ENCODE measurements at regions not wholly inside any gene's neighbourhood (a gene's known extent, or its start where the extent isn't known, plus 50 kb on each side); places are given as distances from the start of the nearest gene placed in this dataset.

- no peak overlapping the region for H3K27ac Mint-ChIP-seq
- H3K27me3 Mint-ChIP-seq: no peaks in the 10 kb centered on the region
- H3K4me3 Mint-ChIP-seq: no peak overlapping the region
- H3K9me3 Mint-ChIP-seq: peaks cover 9% of the 10 kb centered on the region
- H3K4me1 Mint-ChIP-seq: no peaks in the 10 kb centered on the region
- H3K36me3 Mint-ChIP-seq (ENCODE audit: low read depth): no peaks in the 10 kb centered on the region
- ATAC-seq (replicated peaks): no peak
These were observed 834.9 kb upstream of the ZNF608 start for GRCh38 chr5:125581311-125581710.

- Mint-ChIP-seq H3K4me1 (no peaks in the 10 kb centered on the region), H3K9me3 (peaks cover 3% of the 10 kb centered on the region), H3K27ac (no peak overlapping the region), H3K27me3 (no peaks in the 10 kb centered on the region), H3K4me3 (no peak overlapping the region), H3K36me3 (ENCODE audit: low read depth) (no peaks in the 10 kb centered on the region)
- no peak for ATAC-seq (replicated peaks)
These were observed 835.9 kb upstream of the ZNF608 start for GRCh38 chr5:125582352-125582751.

- ATAC-seq (replicated peaks): no peak
- H3K27ac Mint-ChIP-seq: no peak overlapping the region
- H3K9me3 Mint-ChIP-seq: peaks cover 3% of the 10 kb centered on the region
- H3K4me1 Mint-ChIP-seq: no peaks in the 10 kb centered on the region
- H3K27me3 Mint-ChIP-seq: no peaks in the 10 kb centered on the region
- H3K36me3 Mint-ChIP-seq (ENCODE audit: low read depth): no peaks in the 10 kb centered on the region
- no peak overlapping the region for H3K4me3 Mint-ChIP-seq
These were observed 837.1 kb upstream of the ZNF608 start for GRCh38 chr5:125583321-125584139.

- no peak overlapping the region for H3K27ac Mint-ChIP-seq
- no peaks in the 10 kb centered on the region for H3K36me3 Mint-ChIP-seq (ENCODE audit: low read depth)
- no peak for ATAC-seq (replicated peaks)
- no peak overlapping the region for H3K4me3 Mint-ChIP-seq
- H3K9me3 Mint-ChIP-seq: peaks cover 3% of the 10 kb centered on the region
- no peaks in the 10 kb centered on the region for H3K4me1 Mint-ChIP-seq
- no peaks in the 10 kb centered on the region for H3K27me3 Mint-ChIP-seq
These were observed 837.7 kb upstream of the ZNF608 start for GRCh38 chr5:125584140-125584520.

- no peak for ATAC-seq (replicated peaks)
- Mint-ChIP-seq H3K9me3 (peaks cover 11% of the 10 kb centered on the region), H3K27me3 (no peaks in the 10 kb centered on the region), H3K4me1 (no peaks in the 10 kb centered on the region), H3K36me3 (ENCODE audit: low read depth) (no peaks in the 10 kb centered on the region), H3K4me3 (no peak overlapping the region), H3K27ac (no peak overlapping the region)
These were observed 835.6 kb upstream of the GRAMD2B start for GRCh38 chr5:125587631-125588030.

- Mint-ChIP-seq H3K27me3 (no peaks in the 10 kb centered on the region), H3K4me3 (no peak overlapping the region), H3K4me1 (no peaks in the 10 kb centered on the region), H3K36me3 (ENCODE audit: low read depth) (no peaks in the 10 kb centered on the region), H3K9me3 (peaks cover 13% of the 10 kb centered on the region), H3K27ac (no peak overlapping the region)
- no peak for ATAC-seq (replicated peaks)
These were observed 830.4 kb upstream of the GRAMD2B start for GRCh38 chr5:125592856-125593255.

GRCh38 chr5:125595095-125595494 is 828.1 kb upstream of the GRAMD2B start:
- no peak for ATAC-seq (replicated peaks)
- H3K36me3 Mint-ChIP-seq (ENCODE audit: low read depth): no peaks in the 10 kb centered on the region
- H3K27ac Mint-ChIP-seq: no peak overlapping the region
- no peaks in the 10 kb centered on the region for H3K4me1 Mint-ChIP-seq
- H3K27me3 Mint-ChIP-seq: no peaks in the 10 kb centered on the region
- H3K4me3 Mint-ChIP-seq: no peak overlapping the region
- H3K9me3 Mint-ChIP-seq: peaks cover 13% of the 10 kb centered on the region

- no peak overlapping the region for H3K27ac Mint-ChIP-seq
- no peaks in the 10 kb centered on the region for H3K4me1 Mint-ChIP-seq
- no peaks in the 10 kb centered on the region for H3K36me3 Mint-ChIP-seq (ENCODE audit: low read depth)
- no peak for ATAC-seq (replicated peaks)
- H3K9me3 Mint-ChIP-seq: peaks cover 8% of the 10 kb centered on the region
- H3K4me3 Mint-ChIP-seq: no peak overlapping the region
- no peaks in the 10 kb centered on the region for H3K27me3 Mint-ChIP-seq
These were observed 827.4 kb upstream of the GRAMD2B start for GRCh38 chr5:125595845-125596244.

GRCh38 chr5:125597338-125597737 is 825.9 kb upstream of the GRAMD2B start:
- no peaks in the 10 kb centered on the region for H3K36me3 Mint-ChIP-seq (ENCODE audit: low read depth)
- no peak for ATAC-seq (replicated peaks)
- H3K4me1 Mint-ChIP-seq: no peaks in the 10 kb centered on the region
- H3K27me3 Mint-ChIP-seq: no peaks in the 10 kb centered on the region
- no peak overlapping the region for H3K27ac Mint-ChIP-seq
- no peak overlapping the region for H3K4me3 Mint-ChIP-seq
- H3K9me3 Mint-ChIP-seq: peaks cover 6% of the 10 kb centered on the region

GRCh38 chr5:125600559-125600958 is 822.6 kb upstream of the GRAMD2B start:
- no peak for ATAC-seq (replicated peaks)
- H3K4me1 Mint-ChIP-seq: no peaks in the 10 kb centered on the region
- no peak overlapping the region for H3K4me3 Mint-ChIP-seq
- H3K36me3 Mint-ChIP-seq (ENCODE audit: low read depth): no peaks in the 10 kb centered on the region
- H3K27ac Mint-ChIP-seq: no peak overlapping the region
- no peaks in the 10 kb centered on the region for H3K9me3 Mint-ChIP-seq
- no peaks in the 10 kb centered on the region for H3K27me3 Mint-ChIP-seq

- no peak for ATAC-seq (replicated peaks)
- Mint-ChIP-seq H3K36me3 (ENCODE audit: low read depth) (no peaks in the 10 kb centered on the region), H3K27ac (no peak overlapping the region), H3K4me3 (no peak overlapping the region), H3K27me3 (no peaks in the 10 kb centered on the region), H3K9me3 (peaks cover 3% of the 10 kb centered on the region), H3K4me1 (no peaks in the 10 kb centered on the region)
These were observed 821.0 kb upstream of the GRAMD2B start for GRCh38 chr5:125602184-125602583.

GRCh38 chr5:125603321-125603720 is 819.9 kb upstream of the GRAMD2B start:
- ATAC-seq (replicated peaks): no peak
- H3K36me3 Mint-ChIP-seq (ENCODE audit: low read depth): no peaks in the 10 kb centered on the region
- no peaks in the 10 kb centered on the region for H3K4me1 Mint-ChIP-seq
- peaks cover 3% of the 10 kb centered on the region for H3K9me3 Mint-ChIP-seq
- H3K4me3 Mint-ChIP-seq: no peak overlapping the region
- no peaks in the 10 kb centered on the region for H3K27me3 Mint-ChIP-seq
- H3K27ac Mint-ChIP-seq: no peak overlapping the region

- no peaks in the 10 kb centered on the region for H3K27me3 Mint-ChIP-seq
These were observed 819.1 kb upstream of the GRAMD2B start for GRCh38 chr5:125604104-125604503.

GRCh38 chr5:125607018-125607417 is 816.2 kb upstream of the GRAMD2B start:
- Mint-ChIP-seq H3K4me1 (no peaks in the 10 kb centered on the region), H3K36me3 (ENCODE audit: low read depth) (no peaks in the 10 kb centered on the region), H3K4me3 (no peak overlapping the region), H3K27me3 (no peaks in the 10 kb centered on the region), H3K9me3 (peaks cover 3% of the 10 kb centered on the region), H3K27ac (no peak overlapping the region)
- ATAC-seq (replicated peaks): no peak

More at GRCh38 chr5:125604104-125604503, 819.1 kb upstream of the GRAMD2B start:
- Mint-ChIP-seq H3K27ac (no peak overlapping the region), H3K9me3 (peaks cover 3% of the 10 kb centered on the region), H3K4me3 (no peak overlapping the region), H3K4me1 (no peaks in the 10 kb centered on the region), H3K36me3 (ENCODE audit: low read depth) (no peaks in the 10 kb centered on the region)
- no peak for ATAC-seq (replicated peaks)

- no peaks in the 10 kb centered on the region for H3K36me3 Mint-ChIP-seq (ENCODE audit: low read depth)
- no peak overlapping the region for H3K4me3 Mint-ChIP-seq
- no peaks in the 10 kb centered on the region for H3K27me3 Mint-ChIP-seq
- H3K9me3 Mint-ChIP-seq: peaks cover 3% of the 10 kb centered on the region
- no peak overlapping the region for H3K27ac Mint-ChIP-seq
- ATAC-seq (replicated peaks): no peak
- no peaks in the 10 kb centered on the region for H3K4me1 Mint-ChIP-seq
These were observed 814.2 kb upstream of the GRAMD2B start for GRCh38 chr5:125609011-125609410.

Measured in activated T-helper 17 cell treated with anti-CD3 and anti-CD28 coated beads, Interleukin-2, amount 50 U/mL, for 72 hours (primary cell).